GM12878 (cell line): ENCODE measurements at regions not wholly inside any gene's neighbourhood (a gene's known extent, or its start where the extent isn't known, plus 50 kb on each side); places are given as distances from the start of the nearest gene placed in this dataset.

Experiments
- ATAC-seq: fragments of 200-7000 bp; cut with Tn5 transposase; 3 replicates; pipeline ENCODE4 v1.9.1; 2020; ENCODE audit warnings: mild to moderate bottlenecking, moderate library complexity
- BruUV-seq: library from RNA; stranded (reverse); fragments of 400-500 nt; replicated peaks from 2 replicates; lab custom pipeline; 2021; lab: Mats Ljungman, UMichigan
- CTCF ChIA-PET: fragments of 300-600 bp; sonication (Branson Sonifier 250); formaldehyde crosslinking; extraction: SDS; loops from one replicate; lab custom pipeline; 2021; ENCODE audit warnings: inconsistent platforms; lab: Yijun Ruan, JAX
- POLR2A ChIA-PET: fragments of 350-600 bp; formaldehyde crosslinking; extraction: SDS; loops from one replicate; lab custom pipeline; 2021; ENCODE audit warnings: inconsistent platforms; lab: Charles Lee
- RAD21 ChIA-PET: fragments of 300-600 bp; sonication (Branson Sonifier 250); formaldehyde crosslinking; loops from one replicate; lab custom pipeline; 2023; ENCODE audit warnings: antibody characterized with exemption; ENCODE audit not compliant: unreplicated experiment; lab: Charles Lee
- SMC1A ChIA-PET: fragments of 300-600 bp; sonication (Branson Sonifier 250); formaldehyde crosslinking; loops from one replicate; lab custom pipeline; 2023; ENCODE audit not compliant: unreplicated experiment, uncharacterized antibody; lab: Charles Lee
- DNase-seq: peaks from one replicate; pipeline ENCODE4 v3.0.0-alpha.2; 2011; ENCODE audit warnings: low read depth, low spot score
- FAIRE-seq: peaks from 3 replicates; lab custom pipeline; 2011; peaks lifted over from hg19 to GRCh38; lab: Jason Lieb, UNC
- H2AFZ ChIP-seq: 2 replicates; pipeline ENCODE4 v1.6.0; 2011; ENCODE audit warnings: low read depth, low read length, control low read depth; ENCODE audit not compliant: control insufficient read depth
- H3K27ac ChIP-seq: 2 replicates; pipeline ENCODE4 v1.5.1; 2011; ENCODE audit warnings: control low read depth; ENCODE audit not compliant: control insufficient read depth, insufficient read depth
- H3K27me3 ChIP-seq, 2 experiments: replicated peaks in 1 of 2; 2 replicates each; pipeline versions ENCODE4 v1.6.0 to v1.6.1; 2011; ENCODE audit warnings: low read length in 1 of 2; ENCODE audit not compliant: control insufficient read depth in 2 of 2, insufficient read depth in 2 of 2
- H3K36me3 ChIP-seq, 2 experiments: 2 replicates each; pipeline ENCODE4 v1.5.1; 2011; ENCODE audit warnings: low read length in 1 of 2; ENCODE audit not compliant: control insufficient read depth in 2 of 2, insufficient read depth in 2 of 2
- H3K4me1 ChIP-seq: 2 replicates; pipeline ENCODE4 v1.6.1; 2011; ENCODE audit warnings: mild to moderate bottlenecking, low read length, moderate library complexity, mixed read lengths; ENCODE audit not compliant: control insufficient read depth, insufficient read depth
- H3K4me2 ChIP-seq: 2 replicates; pipeline ENCODE4 v1.6.0; 2011; ENCODE audit warnings: control low read depth; ENCODE audit not compliant: control insufficient read depth, insufficient read depth
- H3K4me3 ChIP-seq: fragments of 200-600 bp; sonication (generic); 2 replicates; pipeline ENCODE4 v1.5.1; 2016
- H3K79me2 ChIP-seq: 2 replicates; pipeline ENCODE4 v1.6.0; 2011; ENCODE audit warnings: low read length; ENCODE audit not compliant: control insufficient read depth, insufficient read depth
- H3K9ac ChIP-seq: 2 replicates; pipeline ENCODE4 v1.8.0; 2011; ENCODE audit warnings: low read length, control low read depth, mixed read lengths; ENCODE audit not compliant: control insufficient read depth, insufficient read depth
- H3K9me3 ChIP-seq: replicated peaks from 3 replicates; pipeline ENCODE4 v1.5.1; 2011; ENCODE audit warnings: mild to moderate bottlenecking, low read length; ENCODE audit not compliant: control insufficient read depth, insufficient read depth
- H4K20me1 ChIP-seq: 2 replicates; pipeline ENCODE4 v1.6.0; 2011; ENCODE audit not compliant: control insufficient read depth, insufficient read depth
- BCL11A ChIP-seq: IDR thresholded peaks from 2 replicates; pipeline ENCODE4 v1.6.1; 2011; ENCODE audit warnings: low read depth, low read length
- EED ChIP-seq: sonication (generic); IDR thresholded peaks from 2 replicates; pipeline ENCODE4 v1.6.1; 2016; ENCODE audit warnings: antibody characterized with exemption, low read depth
- HDAC6 ChIP-seq: fragments of 200-600 bp; sonication (generic); IDR thresholded peaks from one replicate; pipeline ENCODE4 v1.8.0; 2017; ENCODE audit warnings: antibody characterized with exemption; ENCODE audit not compliant: unreplicated experiment
- HDGF ChIP-seq: fragments of 450-650 bp; IDR thresholded peaks from 2 replicates; pipeline ENCODE4 v1.6.1; 2016; ENCODE audit warnings: antibody characterized with exemption
- NFXL1 ChIP-seq: fragments of 450-650 bp; IDR thresholded peaks from 2 replicates; pipeline ENCODE4 v1.6.1; 2017; ENCODE audit warnings: antibody characterized with exemption, mild to moderate bottlenecking, borderline replicate concordance
- RBBP5 ChIP-seq: fragments of 200-600 bp; sonication (generic); conservative IDR thresholded peaks from 2 replicates; pipeline ENCODE4 v1.6.1; 2016
- TCF3 ChIP-seq: IDR thresholded peaks from 2 replicates; pipeline ENCODE4 v1.6.1; 2012; ENCODE audit warnings: low read depth, mild to moderate bottlenecking, low read length, borderline replicate concordance; ENCODE audit not compliant: insufficient read depth
- ZNF24 ChIP-seq: fragments of 450-650 bp; IDR thresholded peaks from 2 replicates; pipeline ENCODE4 v1.6.1; 2017; ENCODE audit warnings: antibody characterized with exemption, mild to moderate bottlenecking
- ZSCAN29 ChIP-seq: fragments of 450-650 bp; IDR thresholded peaks from 2 replicates; pipeline ENCODE4 v1.6.1; 2017; ENCODE audit warnings: mild to moderate bottlenecking, moderate library complexity
- WGBS: methylation state at CpG from one replicate; pipeline ENCODE4 v1.1.6; 2016; ENCODE audit warnings: low lambda C conversion rate; ENCODE audit not compliant: insufficient replicate concordance, insufficient coverage; ENCODE audit errors: missing lambda C conversion rate; 5-methylcytosine and 5-hydroxymethylcytosine counted together
- in situ Hi-C: fragments of 300-500 bp; cut with MboI; formaldehyde crosslinking; loops from 9 replicates; pipeline ENCODE4 v1.14.3; 2018; ENCODE audit warnings: mixed read lengths
- intact Hi-C: fragments of 100-400 bp; cut with micrococcal nuclease; formaldehyde crosslinking; loops from one replicate; pipeline ENCODE4 v1.14.2; 2022; ENCODE audit not compliant: unreplicated experiment
- TF ChIP-seq, protein P1 (sequence below): fragments of 450-650 bp; formaldehyde crosslinking; IDR thresholded peaks from 2 replicates; pipeline ENCODE4 v1.4.0; 2022; ENCODE audit warnings: mild to moderate bottlenecking, moderate library complexity
- TF ChIP-seq, protein P2 (sequence below): fragments of 150-350 bp; IDR thresholded peaks from 2 replicates; pipeline ENCODE4 v1.6.1; 2014; ENCODE audit warnings: mild to moderate bottlenecking, low read depth, low read length
- TF ChIP-seq, protein P3 (sequence below): IDR thresholded peaks from 2 replicates; pipeline ENCODE4 v1.6.1; 2012; ENCODE audit warnings: improper control_type of control experiment, low read depth, low read length; ENCODE audit not compliant: insufficient replicate concordance
- TF ChIP-seq, protein P4 (sequence below): IDR thresholded peaks from 2 replicates; pipeline ENCODE4 v1.6.1; 2012; ENCODE audit warnings: low read length, inconsistent platforms

DNA sequence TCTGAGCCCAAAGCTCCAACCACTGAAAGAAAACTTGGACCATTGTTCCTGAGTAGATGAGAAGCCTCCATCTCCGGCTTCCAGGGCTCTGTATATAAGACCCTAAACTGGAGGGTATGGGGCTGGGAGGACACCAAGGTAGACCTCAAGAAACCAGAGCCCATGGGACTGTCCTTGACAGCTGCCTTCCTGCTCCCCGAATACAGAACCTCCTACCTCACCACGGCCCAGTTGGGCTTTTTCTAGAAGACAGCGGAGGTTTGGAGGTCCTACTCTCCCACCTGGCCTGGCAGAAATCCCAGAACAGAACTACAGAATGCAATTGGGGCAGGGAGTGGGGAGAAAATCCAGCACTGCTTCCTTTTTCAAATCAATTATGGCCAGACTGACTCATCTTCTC, 177.3 kb upstream of the ZNF507 start (continued):
- TF ChIP-seq, protein P1, sequence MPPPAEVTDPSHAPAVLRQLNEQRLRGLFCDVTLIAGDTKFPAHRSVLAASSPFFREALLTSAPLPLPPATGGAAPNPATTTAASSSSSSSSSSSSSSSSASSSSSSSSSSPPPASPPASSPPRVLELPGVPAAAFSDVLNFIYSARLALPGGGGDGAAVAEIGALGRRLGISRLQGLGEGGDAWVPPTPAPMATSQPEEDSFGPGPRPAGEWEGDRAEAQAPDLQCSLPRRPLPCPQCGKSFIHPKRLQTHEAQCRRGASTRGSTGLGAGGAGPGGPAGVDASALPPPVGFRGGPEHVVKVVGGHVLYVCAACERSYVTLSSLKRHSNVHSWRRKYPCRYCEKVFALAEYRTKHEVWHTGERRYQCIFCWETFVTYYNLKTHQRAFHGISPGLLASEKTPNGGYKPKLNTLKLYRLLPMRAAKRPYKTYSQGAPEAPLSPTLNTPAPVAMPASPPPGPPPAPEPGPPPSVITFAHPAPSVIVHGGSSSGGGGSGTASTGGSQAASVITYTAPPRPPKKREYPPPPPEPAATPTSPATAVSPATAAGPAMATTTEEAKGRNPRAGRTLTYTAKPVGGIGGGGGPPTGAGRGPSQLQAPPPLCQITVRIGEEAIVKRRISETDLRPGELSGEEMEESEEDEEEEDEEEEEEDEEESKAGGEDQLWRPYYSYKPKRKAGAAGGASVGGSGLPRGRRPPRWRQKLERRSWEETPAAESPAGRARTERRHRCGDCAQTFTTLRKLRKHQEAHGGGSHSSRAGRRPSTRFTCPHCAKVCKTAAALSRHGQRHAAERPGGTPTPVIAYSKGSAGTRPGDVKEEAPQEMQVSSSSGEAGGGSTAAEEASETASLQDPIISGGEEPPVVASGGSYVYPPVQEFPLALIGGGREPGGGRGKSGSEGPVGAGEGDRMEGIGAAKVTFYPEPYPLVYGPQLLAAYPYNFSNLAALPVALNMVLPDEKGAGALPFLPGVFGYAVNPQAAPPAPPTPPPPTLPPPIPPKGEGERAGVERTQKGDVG (CRISPR knock-in tag), result no peak

DNA sequence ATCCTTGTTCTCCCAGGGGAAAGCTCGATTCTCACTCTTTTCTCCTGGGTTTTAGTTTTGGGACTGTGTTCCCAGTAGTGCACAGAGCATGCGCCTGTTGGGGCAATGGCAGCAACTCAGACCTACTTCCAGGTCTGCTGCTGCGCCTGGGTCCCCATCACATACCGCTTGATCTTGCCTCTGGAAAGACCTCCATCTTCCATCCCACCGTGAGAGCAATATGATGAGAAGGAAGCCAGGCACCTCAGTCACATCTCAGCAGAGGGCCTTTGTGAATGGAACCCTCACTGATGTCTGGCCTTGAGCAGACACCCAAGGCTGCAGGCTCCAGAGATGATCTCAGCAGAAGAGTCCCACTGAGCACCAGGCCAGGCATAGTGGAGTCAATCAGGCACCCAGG, 176.8 kb upstream of the ZNF507 start:
- SMC1A ChIA-PET, result no interaction called here
- Histone ChIP-seq H3K36me3 (no peaks in the 10 kb centered on the region), H3K27ac (no peak overlapping the region), H3K79me2 (no peaks in the 10 kb centered on the region), H2AFZ (no peak overlapping the region), H3K27me3 (no peaks in the 10 kb centered on the region), H4K20me1 (no peaks in the 10 kb centered on the region), H3K4me2 (no peak overlapping the region), H3K4me3 (no peak overlapping the region), H3K4me1 (no peaks in the 10 kb centered on the region), H3K9ac (no peak overlapping the region), H3K9me3 (no peaks in the 10 kb centered on the region; the same call in 2 of the 3 replicates)
- FAIRE-seq (no peak), ATAC-seq (no peak), DNase-seq (no peak)
- POLR2A ChIA-PET, result no interaction called here
- CTCF ChIA-PET, result no interaction called here
- intact Hi-C loops, result no loop called here
- RAD21 ChIA-PET, result no interaction called here
- in situ Hi-C loops, result no loop called here
- WGBS, result 31% methylated on average over 5 of the region's 5 CpGs
- no TSS peak for BruUV-seq
- TF ChIP-seq, protein P2, sequence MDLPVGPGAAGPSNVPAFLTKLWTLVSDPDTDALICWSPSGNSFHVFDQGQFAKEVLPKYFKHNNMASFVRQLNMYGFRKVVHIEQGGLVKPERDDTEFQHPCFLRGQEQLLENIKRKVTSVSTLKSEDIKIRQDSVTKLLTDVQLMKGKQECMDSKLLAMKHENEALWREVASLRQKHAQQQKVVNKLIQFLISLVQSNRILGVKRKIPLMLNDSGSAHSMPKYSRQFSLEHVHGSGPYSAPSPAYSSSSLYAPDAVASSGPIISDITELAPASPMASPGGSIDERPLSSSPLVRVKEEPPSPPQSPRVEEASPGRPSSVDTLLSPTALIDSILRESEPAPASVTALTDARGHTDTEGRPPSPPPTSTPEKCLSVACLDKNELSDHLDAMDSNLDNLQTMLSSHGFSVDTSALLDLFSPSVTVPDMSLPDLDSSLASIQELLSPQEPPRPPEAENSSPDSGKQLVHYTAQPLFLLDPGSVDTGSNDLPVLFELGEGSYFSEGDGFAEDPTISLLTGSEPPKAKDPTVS, result no peak
- no peak for TF ChIP-seq ZSCAN29
- TF ChIP-seq, protein P3, sequence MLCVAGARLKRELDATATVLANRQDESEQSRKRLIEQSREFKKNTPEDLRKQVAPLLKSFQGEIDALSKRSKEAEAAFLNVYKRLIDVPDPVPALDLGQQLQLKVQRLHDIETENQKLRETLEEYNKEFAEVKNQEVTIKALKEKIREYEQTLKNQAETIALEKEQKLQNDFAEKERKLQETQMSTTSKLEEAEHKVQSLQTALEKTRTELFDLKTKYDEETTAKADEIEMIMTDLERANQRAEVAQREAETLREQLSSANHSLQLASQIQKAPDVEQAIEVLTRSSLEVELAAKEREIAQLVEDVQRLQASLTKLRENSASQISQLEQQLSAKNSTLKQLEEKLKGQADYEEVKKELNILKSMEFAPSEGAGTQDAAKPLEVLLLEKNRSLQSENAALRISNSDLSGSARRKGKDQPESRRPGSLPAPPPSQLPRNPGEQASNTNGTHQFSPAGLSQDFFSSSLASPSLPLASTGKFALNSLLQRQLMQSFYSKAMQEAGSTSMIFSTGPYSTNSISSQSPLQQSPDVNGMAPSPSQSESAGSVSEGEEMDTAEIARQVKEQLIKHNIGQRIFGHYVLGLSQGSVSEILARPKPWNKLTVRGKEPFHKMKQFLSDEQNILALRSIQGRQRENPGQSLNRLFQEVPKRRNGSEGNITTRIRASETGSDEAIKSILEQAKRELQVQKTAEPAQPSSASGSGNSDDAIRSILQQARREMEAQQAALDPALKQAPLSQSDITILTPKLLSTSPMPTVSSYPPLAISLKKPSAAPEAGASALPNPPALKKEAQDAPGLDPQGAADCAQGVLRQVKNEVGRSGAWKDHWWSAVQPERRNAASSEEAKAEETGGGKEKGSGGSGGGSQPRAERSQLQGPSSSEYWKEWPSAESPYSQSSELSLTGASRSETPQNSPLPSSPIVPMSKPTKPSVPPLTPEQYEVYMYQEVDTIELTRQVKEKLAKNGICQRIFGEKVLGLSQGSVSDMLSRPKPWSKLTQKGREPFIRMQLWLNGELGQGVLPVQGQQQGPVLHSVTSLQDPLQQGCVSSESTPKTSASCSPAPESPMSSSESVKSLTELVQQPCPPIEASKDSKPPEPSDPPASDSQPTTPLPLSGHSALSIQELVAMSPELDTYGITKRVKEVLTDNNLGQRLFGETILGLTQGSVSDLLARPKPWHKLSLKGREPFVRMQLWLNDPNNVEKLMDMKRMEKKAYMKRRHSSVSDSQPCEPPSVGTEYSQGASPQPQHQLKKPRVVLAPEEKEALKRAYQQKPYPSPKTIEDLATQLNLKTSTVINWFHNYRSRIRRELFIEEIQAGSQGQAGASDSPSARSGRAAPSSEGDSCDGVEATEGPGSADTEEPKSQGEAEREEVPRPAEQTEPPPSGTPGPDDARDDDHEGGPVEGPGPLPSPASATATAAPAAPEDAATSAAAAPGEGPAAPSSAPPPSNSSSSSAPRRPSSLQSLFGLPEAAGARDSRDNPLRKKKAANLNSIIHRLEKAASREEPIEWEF, result no peak
- TF ChIP-seq RBBP5, result no peak
- TF ChIP-seq, protein P4, sequence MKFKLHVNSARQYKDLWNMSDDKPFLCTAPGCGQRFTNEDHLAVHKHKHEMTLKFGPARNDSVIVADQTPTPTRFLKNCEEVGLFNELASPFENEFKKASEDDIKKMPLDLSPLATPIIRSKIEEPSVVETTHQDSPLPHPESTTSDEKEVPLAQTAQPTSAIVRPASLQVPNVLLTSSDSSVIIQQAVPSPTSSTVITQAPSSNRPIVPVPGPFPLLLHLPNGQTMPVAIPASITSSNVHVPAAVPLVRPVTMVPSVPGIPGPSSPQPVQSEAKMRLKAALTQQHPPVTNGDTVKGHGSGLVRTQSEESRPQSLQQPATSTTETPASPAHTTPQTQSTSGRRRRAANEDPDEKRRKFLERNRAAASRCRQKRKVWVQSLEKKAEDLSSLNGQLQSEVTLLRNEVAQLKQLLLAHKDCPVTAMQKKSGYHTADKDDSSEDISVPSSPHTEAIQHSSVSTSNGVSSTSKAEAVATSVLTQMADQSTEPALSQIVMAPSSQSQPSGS, result no peak
- no peak for TF ChIP-seq TCF3
- TF ChIP-seq BCL11A, result no peak
- no peak for TF ChIP-seq NFXL1
- no peak for TF ChIP-seq EED
- no peak for TF ChIP-seq ZNF24
- no peak for TF ChIP-seq HDAC6
- TF ChIP-seq HDGF, result no peak
